NCI-H526 treated with DMSO at 0.1 percent for 48 hours (cell line): ENCODE measurements at regions not wholly inside any gene's neighbourhood (a gene's known extent, or its start where the extent isn't known, plus 50 kb on each side); places are given as distances from the start of the nearest gene placed in this dataset.
"Not testable (repeated sequence)": the region's sequence is repeated elsewhere in the genome, so short reads cannot be mapped to it uniquely, and the experiment has no call there.

Source experiments
- DNase-seq: peaks from one replicate; lab custom pipeline; 2025; lab: John Stamatoyannopoulos, UW

DNA sequence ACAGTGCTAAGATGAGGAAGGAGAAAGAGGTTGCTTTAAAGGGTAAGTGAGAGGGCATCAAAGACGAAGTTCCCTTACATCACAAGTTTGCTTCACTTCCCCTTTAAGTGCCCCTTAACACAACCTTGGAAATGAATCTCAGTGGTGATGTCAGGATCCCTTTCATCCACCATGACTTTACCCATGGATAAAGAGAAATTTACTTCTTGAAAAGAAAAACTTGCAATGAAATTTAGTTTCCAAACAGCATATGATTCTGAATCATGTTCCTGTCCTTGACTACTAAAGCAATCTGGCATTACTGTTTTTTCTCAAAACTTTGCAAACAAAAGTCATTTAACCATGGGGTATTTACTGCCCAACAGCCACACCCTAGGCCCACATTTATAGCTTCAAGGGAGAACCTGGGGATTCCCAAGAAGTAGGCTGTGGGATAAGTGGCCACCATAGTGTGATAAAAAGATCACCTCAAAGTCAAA is 135.9 kb downstream of the ITGB8 start:
- no peak for DNase-seq

DNA sequence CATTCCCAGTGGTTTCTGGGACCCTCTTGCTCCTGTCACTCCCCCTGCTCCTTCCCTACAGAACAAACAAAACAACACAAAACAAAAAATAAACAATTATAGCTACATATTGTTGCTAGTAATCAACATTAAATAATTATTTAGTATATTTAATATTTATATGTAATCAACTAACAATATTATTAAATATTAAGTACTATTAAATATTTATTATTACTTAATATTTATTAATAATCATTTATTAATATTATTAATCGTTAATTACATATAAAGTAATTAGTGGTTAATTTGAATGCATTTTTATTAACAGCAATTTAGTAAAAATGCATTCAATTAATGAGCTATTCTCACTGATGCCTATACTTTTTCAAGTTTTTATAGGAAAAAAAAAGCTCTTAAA is 139.4 kb downstream of the ITGB8 start:
- no peak for DNase-seq

DNA sequence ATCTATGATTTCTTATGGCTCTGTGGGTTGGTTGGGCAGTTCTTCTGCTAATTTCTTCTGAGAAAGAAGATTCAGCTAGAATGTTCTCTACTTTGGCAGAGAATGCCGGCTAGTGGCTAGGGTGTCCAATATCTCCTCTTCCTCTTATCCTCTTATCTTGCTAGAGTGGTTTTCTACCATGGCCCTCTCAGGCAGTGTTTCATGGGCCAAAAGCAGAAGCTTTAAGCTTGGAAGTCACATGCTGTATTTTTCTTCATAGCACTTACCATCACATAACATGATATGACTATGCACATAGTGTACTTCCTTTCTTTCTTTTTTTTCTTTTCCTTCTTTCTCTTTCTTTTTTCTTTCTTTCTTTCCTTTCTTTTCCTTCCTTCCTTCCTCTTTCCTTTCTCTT is 140.0 kb downstream of the ITGB8 start:
- no peak for DNase-seq

DNA sequence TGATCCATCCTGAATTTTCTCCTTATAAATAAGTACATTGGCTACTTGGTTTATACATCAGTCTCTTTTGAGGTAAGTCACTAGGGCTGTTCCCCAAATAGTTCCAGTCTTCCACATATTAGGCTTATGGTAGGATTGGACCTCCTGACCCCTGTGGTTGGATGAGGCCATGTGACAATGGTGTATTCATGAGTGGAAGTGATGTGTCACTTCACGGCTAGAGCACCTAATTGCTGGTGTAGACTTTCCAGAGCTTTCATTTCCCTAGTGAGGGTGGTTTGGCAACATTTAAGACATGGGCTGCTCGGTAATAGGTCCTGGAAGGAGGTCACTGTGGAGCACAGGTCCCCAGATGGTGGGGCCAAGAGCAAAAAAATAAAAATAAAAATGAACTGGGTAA is 141.2 kb upstream of the ABCB5 start:
- DNase-seq = no peak

DNA sequence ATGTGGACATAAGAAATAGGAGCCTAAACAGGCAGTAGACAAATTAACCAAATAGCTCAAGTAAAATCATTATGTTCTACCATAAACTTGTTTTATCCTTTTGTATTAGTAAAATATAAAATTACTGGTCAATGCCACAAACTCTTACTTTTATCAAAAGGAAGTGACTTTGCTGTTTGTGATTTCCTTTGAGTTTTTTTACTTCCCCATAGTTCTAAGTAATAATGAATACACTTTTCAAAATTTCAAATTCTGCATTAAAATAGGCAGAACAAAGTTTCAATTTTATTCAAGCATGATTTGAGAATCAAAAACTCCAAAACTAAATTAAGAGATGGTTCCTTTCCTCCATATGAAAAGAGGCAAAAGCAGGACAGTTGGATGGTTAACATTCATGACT is 139.7 kb upstream of the ABCB5 start:
- no peak for DNase-seq

DNA sequence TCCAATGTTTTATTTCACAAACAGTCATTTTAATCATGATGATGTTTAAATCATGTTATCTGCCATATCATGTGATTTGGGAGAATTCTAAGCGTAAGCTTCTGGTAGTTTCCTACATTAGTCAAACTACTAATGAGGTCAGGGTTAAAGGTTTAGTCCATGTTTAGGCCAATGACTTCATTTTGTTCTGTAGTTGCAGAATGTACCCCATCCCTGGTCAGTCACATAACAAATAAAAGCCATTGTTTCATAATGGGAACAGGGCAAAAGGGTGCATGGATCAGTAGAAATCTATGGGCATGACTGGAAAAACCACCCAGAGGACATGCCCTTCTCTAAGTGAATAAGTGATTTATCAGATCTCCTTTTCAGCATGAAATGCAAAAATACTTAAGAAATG is 138.4 kb upstream of the ABCB5 start:
- no peak for DNase-seq

DNA sequence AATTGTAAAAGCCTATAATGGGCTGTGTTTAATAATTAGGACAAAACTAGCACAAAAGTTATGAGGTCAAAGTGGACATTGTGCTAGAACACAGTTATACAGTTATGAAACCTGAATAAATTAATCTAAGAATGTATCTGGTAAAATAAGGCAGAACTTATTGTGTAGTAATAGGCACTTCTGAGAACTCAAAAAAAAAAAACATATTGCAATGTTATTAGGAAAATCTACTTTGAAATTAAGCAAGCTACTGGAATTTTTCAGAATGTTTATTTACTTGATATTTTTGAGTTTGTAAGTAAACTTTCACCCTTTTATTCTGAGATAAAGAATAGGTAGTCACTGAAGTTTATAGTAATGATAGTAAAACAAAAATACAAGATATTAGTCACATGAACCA is 135.8 kb upstream of the ABCB5 start:
- DNase-seq = no peak

DNA sequence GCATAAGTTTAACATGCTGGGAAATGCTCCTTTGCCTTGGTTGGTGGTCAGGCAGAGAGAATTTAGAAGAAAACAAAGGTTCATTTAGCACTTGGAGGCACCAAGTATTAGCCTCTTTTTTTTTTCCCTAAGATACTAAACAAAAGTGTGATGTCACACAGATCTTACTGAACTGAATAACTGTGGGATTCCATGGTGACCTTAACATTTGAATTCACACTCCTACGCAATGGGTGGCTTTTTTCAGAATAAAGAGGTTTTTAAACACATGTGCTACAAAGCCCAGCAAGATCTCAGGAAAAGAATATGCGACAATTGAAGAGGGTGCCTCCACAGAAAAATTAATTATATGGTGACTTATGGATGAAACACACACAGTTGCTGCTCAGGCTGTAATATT is 133.4 kb upstream of the ABCB5 start:
- DNase-seq = no peak

DNA sequence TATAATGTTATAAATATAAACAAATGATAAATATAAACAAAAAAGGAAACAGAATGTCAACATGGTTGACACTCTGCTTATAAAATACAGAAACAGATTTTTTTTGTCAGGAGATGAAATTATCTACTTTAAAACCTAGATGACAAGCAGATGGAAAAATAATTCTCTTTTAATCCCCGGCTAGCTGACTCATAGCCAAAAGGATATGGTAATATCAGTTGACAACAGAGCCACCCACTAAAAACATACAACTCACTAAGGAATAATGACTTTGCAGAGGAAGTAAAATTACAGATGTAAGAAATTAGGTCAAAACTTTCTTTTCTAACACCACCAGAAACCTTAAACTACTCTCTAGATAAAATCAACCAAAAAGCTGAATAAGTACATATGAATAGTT is 131.1 kb upstream of the ABCB5 start:
- DNase-seq = no peak

DNA sequence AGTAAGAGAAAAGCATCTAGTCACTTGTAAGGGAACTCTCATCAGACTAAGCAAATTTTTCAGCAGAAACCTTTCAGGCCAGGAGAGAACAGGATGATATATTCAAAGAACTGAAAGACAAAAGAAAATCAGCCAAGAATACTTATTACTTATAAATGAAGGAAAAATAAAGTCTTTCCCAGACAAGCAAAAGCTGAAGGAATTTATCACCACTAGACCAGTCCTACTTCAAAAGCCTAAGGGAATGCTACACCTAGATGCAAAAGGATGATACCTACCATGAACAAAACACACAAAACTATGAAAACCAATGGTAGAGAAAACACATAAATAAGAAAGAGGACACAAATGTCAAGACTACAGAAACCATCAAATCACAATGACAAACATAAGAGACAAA is 126.6 kb upstream of the ABCB5 start:
- DNase-seq = no peak

DNA sequence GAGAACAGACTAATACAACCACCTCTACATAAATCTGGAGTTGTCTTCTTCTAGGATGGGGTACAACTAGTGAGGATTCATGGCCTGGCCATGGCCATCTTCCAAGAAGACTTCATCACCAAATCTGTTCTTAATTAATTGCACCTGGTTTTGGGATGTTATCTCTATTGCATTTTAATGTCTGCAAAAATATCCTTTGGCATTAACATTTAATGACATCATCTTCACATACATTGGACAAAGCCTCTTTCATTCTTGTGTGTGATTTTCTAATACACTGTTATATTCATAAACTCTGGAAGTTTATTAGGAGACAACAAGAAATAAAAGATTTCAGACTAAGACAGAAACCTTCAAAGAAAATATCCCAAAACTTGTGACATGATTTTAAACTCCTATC is 124.2 kb upstream of the ABCB5 start:
- no peak for DNase-seq

DNA sequence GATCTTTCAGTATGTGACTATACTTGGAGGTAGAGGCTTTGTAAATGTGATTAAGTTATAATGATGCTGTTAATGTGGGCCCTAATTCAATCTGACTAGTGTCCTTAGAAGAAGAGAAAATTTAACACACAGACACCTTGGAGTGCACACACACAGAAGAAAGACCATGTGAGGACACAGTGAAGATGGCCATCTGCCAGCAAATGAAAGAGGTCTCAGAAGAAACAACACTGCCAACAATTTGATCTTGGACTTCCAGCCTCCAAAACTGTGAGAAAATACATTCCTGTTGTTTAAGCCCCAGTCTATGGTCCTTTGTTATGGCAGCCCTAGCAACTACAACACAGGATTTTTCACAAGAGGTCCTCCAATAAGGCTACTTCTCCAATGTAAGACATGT is 120.9 kb upstream of the ABCB5 start:
- no peak for DNase-seq

DNA sequence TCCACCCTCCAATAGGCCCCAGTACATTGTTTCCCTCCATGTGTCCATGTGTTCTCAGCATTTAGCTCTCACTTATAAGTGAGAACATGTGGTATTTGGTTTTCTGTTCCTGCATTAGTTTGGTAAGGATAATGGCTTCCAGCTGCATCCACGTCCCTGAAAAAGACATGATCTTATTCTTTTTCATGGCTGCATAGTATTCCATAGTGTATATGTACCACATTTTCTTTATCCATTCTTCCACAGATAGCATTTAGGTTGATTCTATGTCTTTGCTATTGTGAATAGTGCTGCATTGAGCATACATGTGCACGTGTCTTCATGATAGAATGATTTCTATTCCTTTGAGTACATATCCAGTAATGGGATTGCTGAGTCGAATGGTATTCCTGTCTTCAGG is 114.0 kb upstream of the ABCB5 start:
- not testable (repeated sequence) for DNase-seq

DNA sequence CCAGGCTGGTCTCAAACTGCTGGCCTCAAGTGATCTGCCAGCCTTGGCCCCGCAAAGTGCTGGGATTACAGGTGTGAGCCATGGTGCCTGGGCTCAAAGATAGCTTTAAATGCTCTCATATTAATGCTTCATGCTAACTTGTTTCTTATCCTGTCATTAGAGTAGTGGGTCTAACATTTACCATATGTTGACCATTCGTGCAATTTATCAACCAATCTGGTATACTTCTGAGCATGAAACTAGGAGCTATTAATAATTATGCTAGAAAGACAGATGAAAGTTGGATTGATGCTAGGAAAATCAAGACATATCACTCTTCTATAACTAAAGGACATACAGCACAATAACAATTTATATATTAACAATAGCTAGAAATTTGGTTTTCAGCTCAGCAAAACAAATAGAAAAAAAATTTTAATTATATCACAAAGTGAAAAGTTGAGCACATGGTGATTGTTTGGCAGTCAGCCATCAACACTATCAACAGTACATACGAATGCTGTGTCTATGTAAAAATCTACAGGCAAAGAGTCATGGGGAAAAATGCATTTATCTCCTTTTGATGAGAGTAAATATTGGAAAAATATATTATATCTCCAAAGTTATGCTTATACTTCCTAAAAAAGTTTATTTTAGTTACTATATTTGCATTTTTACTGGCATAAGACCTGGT is 112.1 kb upstream of the ABCB5 start:
- no peak for DNase-seq

DNA sequence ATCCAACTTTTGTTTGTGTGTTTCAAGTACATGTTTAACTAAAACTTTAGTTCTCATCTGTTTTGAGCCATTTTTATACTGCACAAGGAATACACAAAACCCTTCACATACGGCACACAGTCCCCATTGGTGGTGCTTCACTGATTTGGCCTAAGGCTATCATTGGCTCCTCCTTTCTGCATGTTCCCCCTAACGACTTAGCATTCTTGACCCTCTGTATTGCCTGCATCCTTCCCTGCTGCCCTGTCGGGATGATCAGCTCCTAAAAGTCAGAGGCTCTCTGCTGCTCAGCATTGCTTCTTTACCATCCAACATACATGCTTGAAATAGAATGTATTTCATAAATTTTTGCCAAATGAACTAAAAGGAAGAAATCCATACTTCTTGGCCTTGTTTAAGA is 111.4 kb upstream of the ABCB5 start:
- DNase-seq = no peak

DNA sequence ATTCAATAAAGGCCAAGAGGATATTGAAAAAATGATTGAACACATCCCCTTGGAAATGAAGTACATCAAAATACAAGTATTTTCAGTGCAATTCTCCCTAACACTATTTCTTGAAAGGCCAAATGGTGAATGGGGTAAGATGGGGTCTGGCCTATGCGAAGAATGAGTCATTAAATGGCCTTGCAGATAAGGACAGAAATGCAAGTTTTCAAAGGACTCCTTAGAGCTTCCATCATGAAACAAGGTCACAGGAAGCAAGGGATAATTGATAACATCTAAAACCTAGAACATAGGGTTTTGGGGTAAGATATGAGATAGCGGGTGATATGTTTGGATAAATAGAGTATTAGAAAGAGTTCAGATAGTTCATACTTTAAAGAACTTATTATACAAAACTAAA is 109.3 kb upstream of the ABCB5 start:
- no peak for DNase-seq

DNA sequence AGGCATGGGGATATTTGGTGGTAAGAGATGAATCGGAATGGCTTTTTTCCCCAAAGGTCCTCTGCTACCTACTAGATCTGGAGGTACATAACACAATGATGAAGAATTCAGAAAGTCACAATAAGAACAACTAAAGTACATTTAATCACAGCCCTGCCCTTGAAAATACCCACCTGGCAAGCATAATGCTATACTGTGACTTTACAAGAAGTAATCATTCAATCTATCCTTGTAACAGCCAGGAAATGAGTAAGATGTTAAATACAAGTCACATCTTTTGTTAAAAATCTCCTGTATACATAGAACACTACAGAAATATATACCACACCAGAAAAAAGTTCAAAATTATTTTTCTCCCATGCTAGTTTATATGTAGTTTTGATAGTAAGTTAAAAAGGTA is 108.3 kb upstream of the ABCB5 start:
- no peak for DNase-seq

DNA sequence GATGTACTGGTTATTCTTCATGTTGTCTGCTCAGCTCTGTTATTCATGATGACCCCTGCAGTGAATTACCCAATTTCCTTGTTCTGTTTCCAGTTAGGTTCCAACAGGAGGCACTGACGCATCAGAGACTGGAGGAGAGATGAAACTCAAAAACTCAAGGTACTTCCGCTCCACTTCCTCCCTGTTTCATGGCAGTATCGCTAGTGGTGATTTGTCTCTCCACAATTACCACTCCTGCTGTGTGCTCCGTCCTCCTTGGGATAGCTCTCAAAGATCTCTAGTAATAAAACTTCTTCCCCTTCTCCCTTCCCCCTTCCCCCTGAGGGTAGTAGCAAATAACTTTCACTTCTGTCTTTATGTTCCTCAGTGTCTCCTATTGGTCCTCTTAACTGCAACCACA is 107.4 kb upstream of the ABCB5 start:
- no peak for DNase-seq

DNA sequence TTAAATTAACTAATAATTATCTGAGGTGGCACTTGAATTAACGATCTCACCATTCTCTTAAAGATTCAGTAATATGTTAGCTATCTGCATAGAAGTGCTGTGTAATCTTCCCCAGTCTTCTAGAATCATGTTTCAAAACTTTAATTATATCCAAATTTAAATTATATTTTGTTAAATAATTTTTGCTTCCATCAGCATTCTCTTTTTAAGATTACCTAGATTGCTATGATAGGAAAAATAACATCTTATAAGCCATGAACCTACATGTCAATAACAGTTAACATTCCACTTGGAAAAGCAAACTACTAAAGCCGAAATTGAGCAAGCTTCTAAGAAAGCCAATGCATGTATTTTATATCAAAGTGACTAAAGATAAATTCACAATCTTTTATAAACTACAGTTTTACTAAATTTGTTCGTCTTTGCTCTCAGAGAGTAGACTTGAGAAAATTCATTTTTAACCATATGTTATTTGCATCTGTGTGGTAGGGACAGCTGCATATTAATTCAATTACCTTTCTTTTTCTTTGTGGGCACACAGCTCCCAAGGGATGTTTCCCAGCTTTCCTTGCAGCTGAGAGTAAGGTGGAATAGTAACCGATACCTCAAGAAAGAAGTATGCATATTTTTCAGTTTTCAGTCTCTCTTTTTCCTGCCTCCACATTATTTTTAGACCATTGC is 105.4 kb upstream of the ABCB5 start:
- DNase-seq = no peak

DNA sequence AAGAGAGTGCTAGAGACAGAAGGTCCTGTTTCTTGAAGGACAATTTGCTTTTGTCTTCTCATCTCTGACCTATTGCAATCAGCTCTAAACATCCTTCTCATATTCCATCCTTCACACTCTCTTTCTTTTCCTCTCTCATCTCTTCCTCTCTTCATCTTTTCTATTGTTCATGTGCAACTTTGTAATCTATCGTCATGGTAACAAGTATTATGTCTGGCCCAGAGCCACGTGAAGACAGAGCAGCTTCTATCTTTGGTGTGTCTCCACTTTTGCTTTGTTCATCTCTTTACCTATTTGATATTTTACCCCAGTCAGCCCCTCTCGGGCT is 104.9 kb upstream of the ABCB5 start:
- DNase-seq = no peak

DNA sequence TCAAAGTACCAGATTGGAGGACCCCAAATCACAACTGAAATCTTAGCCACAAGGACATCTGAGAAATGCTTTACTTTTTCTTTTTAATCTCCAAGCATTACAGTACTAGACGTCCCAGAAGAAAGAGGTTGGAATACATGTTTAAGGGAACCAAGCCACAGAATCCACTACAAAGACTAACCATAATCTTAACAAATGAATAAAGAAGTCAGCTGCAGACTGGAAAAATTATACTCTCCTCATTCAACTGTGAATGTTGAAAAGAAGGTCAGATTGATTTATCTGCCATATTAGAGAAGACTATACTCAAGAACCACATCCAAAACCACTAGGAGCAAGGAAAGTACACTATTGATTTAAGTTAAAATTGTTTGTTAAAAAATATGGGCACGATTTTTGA is 102.1 kb upstream of the ABCB5 start:
- DNase-seq = no peak

DNA sequence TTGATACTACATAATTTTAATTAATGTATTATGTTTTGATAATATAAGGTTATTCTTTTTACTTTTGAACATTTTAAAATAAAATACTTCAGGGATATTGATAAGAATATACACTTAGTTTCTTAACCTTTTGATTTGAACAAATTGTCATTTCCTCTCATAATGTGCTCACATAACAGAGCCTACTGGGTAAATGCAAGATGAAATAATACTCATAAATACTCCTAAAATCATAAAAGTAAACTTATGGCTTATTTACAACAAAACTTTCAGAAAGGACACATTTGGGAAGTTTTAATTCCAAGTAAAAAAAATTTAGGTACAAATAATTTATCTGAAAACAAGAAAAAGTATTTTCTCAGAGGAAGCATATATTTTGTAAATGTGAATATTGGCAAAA is 101.6 kb upstream of the ABCB5 start:
- DNase-seq = no peak

DNA sequence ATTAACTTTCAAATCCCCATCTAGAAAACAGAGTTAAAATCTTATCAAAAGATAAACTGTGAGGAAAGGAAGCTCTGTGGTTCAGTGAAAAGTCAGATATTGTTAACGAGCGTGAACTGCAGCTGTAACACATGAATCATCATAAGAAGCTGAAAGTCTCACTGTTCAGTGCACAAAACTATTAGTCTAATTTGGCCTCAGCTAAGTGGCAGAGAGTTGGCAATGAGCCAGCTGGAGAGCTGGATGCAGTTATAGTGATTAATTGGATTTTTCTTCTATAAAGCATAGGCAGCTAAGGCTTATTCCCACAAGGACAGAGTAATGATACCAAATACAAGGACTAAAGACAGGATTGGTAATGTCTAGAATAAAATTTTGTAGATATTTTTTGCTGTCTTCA is 101.1 kb upstream of the ABCB5 start:
- DNase-seq = no peak

DNA sequence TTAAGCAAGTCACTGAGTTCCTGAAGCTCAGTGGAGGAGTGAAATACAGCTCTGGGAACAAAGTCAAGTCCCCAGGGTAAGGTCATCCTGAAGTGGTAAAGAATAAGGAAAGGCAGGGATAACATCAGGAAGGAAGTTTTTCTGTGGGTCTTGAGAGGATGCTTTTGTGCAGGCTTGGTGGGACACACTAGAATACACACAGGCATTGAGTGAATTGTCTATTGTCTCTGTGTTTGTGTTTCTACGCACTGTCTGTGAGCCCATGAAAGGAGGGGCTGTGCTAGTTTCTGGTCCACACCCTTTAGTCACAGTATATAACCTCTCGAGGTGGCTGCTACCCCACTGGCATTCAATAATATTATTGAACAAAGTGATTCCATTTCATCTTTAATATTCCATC is 95.8 kb upstream of the ABCB5 start:
- DNase-seq = no peak
